GM23248 (cell line): ENCODE measurements at regions not wholly inside any gene's neighbourhood (a gene's known extent, or its start where the extent isn't known, plus 50 kb on each side); places are given as distances from the start of the nearest gene placed in this dataset.

Source experiments
- DNase-seq: peaks from one replicate; pipeline ENCODE4 v3.0.0-alpha.2; 2015
- H2AFZ ChIP-seq: fragments of 200-600 bp; sonication (generic); 2 replicates; pipeline ENCODE4 v1.6.1; 2016; ENCODE audit warnings: antibody characterized with exemption
- H3F3A ChIP-seq: fragments of 200-600 bp; sonication (generic); 2 replicates; pipeline ENCODE4 v1.6.1; 2016; ENCODE audit warnings: mild to moderate bottlenecking, antibody characterized with exemption, mixed run types; ENCODE audit not compliant: insufficient read depth
- H3K27ac ChIP-seq: fragments of 200-600 bp; sonication (generic); 2 replicates; pipeline ENCODE4 v1.5.1; 2016; ENCODE audit warnings: mild to moderate bottlenecking
- H3K27me3 ChIP-seq: fragments of 200-600 bp; sonication (generic); replicated peaks from 2 replicates; pipeline ENCODE4 v1.6.1; 2016; ENCODE audit warnings: mild to moderate bottlenecking; ENCODE audit not compliant: insufficient read depth
- H3K36me3 ChIP-seq: fragments of 200-600 bp; sonication (generic); 2 replicates; pipeline ENCODE4 v1.6.1; 2016; ENCODE audit warnings: low read depth, mild to moderate bottlenecking
- H3K4me1 ChIP-seq: fragments of 200-600 bp; sonication (generic); 2 replicates; pipeline ENCODE4 v1.6.1; 2016; ENCODE audit warnings: mild to moderate bottlenecking; ENCODE audit not compliant: insufficient read depth
- H3K4me2 ChIP-seq: fragments of 200-600 bp; sonication (generic); one replicate; pipeline ENCODE4 v1.6.1; 2016; ENCODE audit warnings: mild to moderate bottlenecking; ENCODE audit not compliant: unreplicated experiment
- H3K4me3 ChIP-seq: fragments of 200-600 bp; sonication (generic); 2 replicates; pipeline ENCODE4 v1.5.1; 2016; ENCODE audit warnings: mild to moderate bottlenecking
- H3K79me2 ChIP-seq: fragments of 200-600 bp; sonication (generic); 2 replicates; pipeline ENCODE4 v1.6.1; 2016; ENCODE audit warnings: mild to moderate bottlenecking; ENCODE audit not compliant: insufficient read depth
- H3K9ac ChIP-seq: fragments of 200-600 bp; sonication (generic); 2 replicates; pipeline ENCODE4 v1.6.1; 2016; ENCODE audit warnings: mild to moderate bottlenecking
- H3K9me2 ChIP-seq: fragments of 200-600 bp; sonication (generic); 2 replicates; pipeline ENCODE4 v1.6.1; 2016; ENCODE audit warnings: mixed run types, mild to moderate bottlenecking, moderate library complexity; ENCODE audit not compliant: insufficient read depth
- H3K9me3 ChIP-seq: fragments of 200-600 bp; sonication (generic); one replicate; pipeline ENCODE4 v1.6.1; 2017; ENCODE audit warnings: low read depth
- H4K20me1 ChIP-seq: fragments of 200-600 bp; sonication (generic); 2 replicates; pipeline ENCODE4 v1.6.0; 2016; ENCODE audit not compliant: insufficient read depth
- EZH2 ChIP-seq: fragments of 200-600 bp; sonication (generic); IDR thresholded peaks from 2 replicates; pipeline ENCODE4 v1.6.1; 2018; ENCODE audit warnings: antibody characterized with exemption, mild to moderate bottlenecking; ENCODE audit not compliant: insufficient read depth, poor library complexity, severe bottlenecking
- EZH2phosphoT487 ChIP-seq: fragments of 200-600 bp; sonication (generic); IDR thresholded peaks from 2 replicates; pipeline ENCODE4 v1.6.1; 2018; ENCODE audit warnings: antibody characterized with exemption, moderate library complexity, mild to moderate bottlenecking, low read depth; ENCODE audit not compliant: insufficient read depth
- WGBS, 2 experiments: methylation state at CpG; one replicate each; pipeline ENCODE4 v1.1.6; 2015 to 2017; ENCODE audit warnings: low lambda C conversion rate in 2 of 2, low coverage in 1 of 2; ENCODE audit errors: missing lambda C conversion rate in 2 of 2; 5-methylcytosine and 5-hydroxymethylcytosine counted together
- in situ Hi-C: fragments of 300-500 bp; cut with MboI; formaldehyde crosslinking; loops from 2 replicates; pipeline ENCODE4 v1.15.0; 2020

GRCh38 chr13:73954808-73955207, 179.4 kb downstream of the KLF12 start:
- Histone ChIP-seq H3K36me3 (no peaks in the 10 kb centered on the region), H3K4me3 (no peak overlapping the region), H3K9me3 (no peaks in the 10 kb centered on the region), H3K27me3 (no peaks in the 10 kb centered on the region), H4K20me1 (no peaks in the 10 kb centered on the region), H3F3A (0 out of 2 replicates have a peak, but pooled peaks cover 6% of the 10 kb centered on the region), H3K4me2 (no peak overlapping the region), H3K79me2 (peaks cover 87% of the 10 kb centered on the region), H3K4me1 (peaks cover 12% of the 10 kb centered on the region), H3K9ac (no peak overlapping the region), H3K9me2 (no peaks in the 10 kb centered on the region), H3K27ac (no peak overlapping the region), H2AFZ (no peak overlapping the region)
- WGBS, 2 experiments: 100% methylated on average over 1 of the region's 1 CpG
- TF ChIP-seq EZH2: no peak
- TF ChIP-seq EZH2phosphoT487: no peak
- DNase-seq: no peak
- in situ Hi-C loops: no loop called here

- no peaks in the 10 kb centered on the region for H3K9me3 ChIP-seq
- H3K4me2 ChIP-seq: no peak overlapping the region
- H4K20me1 ChIP-seq: no peaks in the 10 kb centered on the region
- no peak overlapping the region for H3K27ac ChIP-seq
- peaks cover 87% of the 10 kb centered on the region for H3K79me2 ChIP-seq
- H3K27me3 ChIP-seq: no peaks in the 10 kb centered on the region
- no peak for TF ChIP-seq EZH2phosphoT487
- TF ChIP-seq EZH2: no peak
- 0 out of 2 replicates have a peak, but pooled peaks cover 6% of the 10 kb centered on the region for H3F3A ChIP-seq
- H3K9ac ChIP-seq: no peak overlapping the region
- DNase-seq: peak; percentile 18
- in situ Hi-C loops: no loop called here
- no peaks in the 10 kb centered on the region for H3K9me2 ChIP-seq
- peaks cover 12% of the 10 kb centered on the region for H3K4me1 ChIP-seq
- no peak overlapping the region for H3K4me3 ChIP-seq
- H3K36me3 ChIP-seq: no peaks in the 10 kb centered on the region
- WGBS, 2 experiments: 88 to 91% methylated on average over 4 of the region's 4 CpGs
- H2AFZ ChIP-seq: no peak overlapping the region
Measured at GRCh38 chr13:73952648-73953047, 181.6 kb downstream of the KLF12 start.

GRCh38 chr13:73948848-73949529, 185.2 kb downstream of the KLF12 start:
- H4K20me1 ChIP-seq: no peaks in the 10 kb centered on the region
- no peak overlapping the region for H3K9ac ChIP-seq
- peaks cover 17% of the 10 kb centered on the region for H3K4me1 ChIP-seq
- H3K79me2 ChIP-seq: peaks cover 85% of the 10 kb centered on the region
- H3K27ac ChIP-seq: no peak overlapping the region
- H3K27me3 ChIP-seq: no peaks in the 10 kb centered on the region
- H3F3A ChIP-seq: no peaks in the 10 kb centered on the region; the same call in 1 of the 2 replicates
- no peak for DNase-seq
- TF ChIP-seq EZH2: no peak
- TF ChIP-seq EZH2phosphoT487: no peak
- H3K4me3 ChIP-seq: no peak overlapping the region
- no peaks in the 10 kb centered on the region for H3K36me3 ChIP-seq
- no peak overlapping the region for H3K4me2 ChIP-seq
- H3K9me3 ChIP-seq: no peaks in the 10 kb centered on the region
- 3 to 6% methylated on average over 1 of the region's 1 CpG for WGBS, 2 experiments
- in situ Hi-C loops: no loop called here
- H2AFZ ChIP-seq: no peak overlapping the region
- H3K9me2 ChIP-seq: no peaks in the 10 kb centered on the region

GRCh38 chr13:73945871-73946270, 188.3 kb downstream of the KLF12 start:
- H3K4me2 ChIP-seq: peak overlapping the region; percentile 36
- no peak for TF ChIP-seq EZH2
- no peak for TF ChIP-seq EZH2phosphoT487

More at GRCh38 chr13:73945871-73946270, 188.3 kb downstream of the KLF12 start:
- Histone ChIP-seq H2AFZ (no peak overlapping the region), H3K9me3 (no peaks in the 10 kb centered on the region), H3K9me2 (no peaks in the 10 kb centered on the region), H3K27ac (peak overlapping the region; percentile 30), H3K27me3 (no peaks in the 10 kb centered on the region), H4K20me1 (no peaks in the 10 kb centered on the region), H3K36me3 (no peaks in the 10 kb centered on the region), H3K4me1 (peaks cover 26% of the 10 kb centered on the region), H3K4me3 (no peak overlapping the region), H3K79me2 (peaks cover 80% of the 10 kb centered on the region), H3F3A (peaks cover 9% of the 10 kb centered on the region), H3K9ac (0 out of 2 replicates have a peak overlapping the region, but pooled peaks have one; percentile 13)
- in situ Hi-C loops: no loop called here
- WGBS, 2 experiments: 41% methylated on average over 5 of the region's 5 CpGs
- DNase-seq: peak; percentile 61
